ENCODE measurements at regions not wholly inside any gene's neighbourhood (a gene's known extent, or its start where the extent isn't known, plus 50 kb on each side); places are given as distances from the start of the nearest gene placed in this dataset.

- Histone ChIP-seq H3K56ac (ENCODE audit: insufficient read length, low read depth, low read length) (no peak overlapping the region), H2AK5ac (ENCODE audit: insufficient read length, low read length) (no peak overlapping the region), H3K9ac (ENCODE audit: extremely low read depth, insufficient read length, low read length) (no peak overlapping the region), H3K4ac (ENCODE audit: low read depth, low read length) (no peak overlapping the region), H4K20me1 (ENCODE audit: control insufficient read depth, insufficient read depth, insufficient read length) (no peaks in the 10 kb centered on the region), H3K23me2 (ENCODE audit: insufficient read length, low read depth, low read length, poor library complexity, severe bottlenecking) (no peaks in the 10 kb centered on the region), H2BK20ac (ENCODE audit: low read depth, low read length, poor library complexity, severe bottlenecking) (no peak overlapping the region), H3K79me2 (ENCODE audit: insufficient read depth, low read length) (no peaks in the 10 kb centered on the region), H4K8ac (replicated peaks; ENCODE audit: insufficient read length, low read depth, low read length) (no peak overlapping the region), H3K4me1 (ENCODE audit: insufficient read depth, low read length) (no peaks in the 10 kb centered on the region; the same call in 1 of the 2 replicates), H3K18ac (ENCODE audit: insufficient read length, low read depth, low read length) (no peak overlapping the region), H3K9me3 (ENCODE audit: control insufficient read depth, low read depth, low read length) (no peaks in the 10 kb centered on the region), H3T11ph (ENCODE audit: low read length) (no peak overlapping the region), H3K14ac (ENCODE audit: insufficient read depth, low read length) (no peak overlapping the region), H2AFZ (ENCODE audit: low read length) (no peak overlapping the region), H2BK5ac (ENCODE audit: insufficient read length, low read length) (no peak overlapping the region), H4K91ac (ENCODE audit: insufficient read length, low read depth, low read length) (no peak overlapping the region), H2BK120ac (ENCODE audit: low read depth, low read length, poor library complexity, severe bottlenecking) (no peak overlapping the region), H3K27me3 (ENCODE audit: insufficient read depth, low read length) (no peaks in the 10 kb centered on the region), H3K23ac (ENCODE audit: insufficient read length, low read depth, low read length) (no peak overlapping the region), H2BK15ac (ENCODE audit: low read depth, low read length) (no peak overlapping the region), H3K27ac (ENCODE audit: insufficient read length, low read depth, low read length) (no peak overlapping the region), H3K4me2 (ENCODE audit: insufficient read depth, insufficient read length, low read length) (no peak overlapping the region), H2BK12ac (ENCODE audit: insufficient read length, low read depth, low read length) (no peak overlapping the region), H4K5ac (ENCODE audit: insufficient read length, low read depth, low read length) (no peak overlapping the region), H3K79me1 (ENCODE audit: insufficient read depth, low read depth, low read length, poor library complexity, severe bottlenecking) (no peaks in the 10 kb centered on the region)
- no peaks in the 10 kb centered on the region for H3K27me3 Mint-ChIP-seq (ENCODE audit: low read depth)
- no CpG with 5 or more reads among the region's 5 CpGs for WGBS (ENCODE audit: extremely low coverage, insufficient read length, low lambda C conversion rate)
- no peak for TF ChIP-seq CTCF (conservative IDR thresholded peaks at IDR 0.05)
- no peaks in the 10 kb centered on the region for H3K36me3 Mint-ChIP-seq (ENCODE audit: insufficient read depth in 1 of 3, low read depth in 3 of 3)
- no peak overlapping the region for H3K4me3 Mint-ChIP-seq
- peak overlapping the region in 2 of 3 experiments; percentile 68 to 82; a peak in 2 of 7 replicates for H3K27ac Mint-ChIP-seq
- no peak for DNase-seq
- H3K4me1 Mint-ChIP-seq, result peaks cover 17 to 22% of the 10 kb centered on the region in 2 experiments
- H3K9me3 Mint-ChIP-seq, result no peaks in the 10 kb centered on the region
Observed at GRCh38 chr5:43855452-43855851, 252.5 kb downstream of the NNT start.

Data from H9 (cell line).